GM12865 (cell line): ENCODE measurements at regions not wholly inside any gene's neighbourhood (a gene's known extent, or its start where the extent isn't known, plus 50 kb on each side); places are given as distances from the start of the nearest gene placed in this dataset.

Source experiments
- DNase-seq: peaks from one replicate; pipeline ENCODE4 v3.0.0; 2010; ENCODE audit warnings: low read depth
- H3K4me3 ChIP-seq: 2 replicates; pipeline ENCODE4 v1.5.1; 2011; ENCODE audit warnings: mild to moderate bottlenecking, low read depth, low read length, control low read depth
- CTCF ChIP-seq: IDR thresholded peaks from 2 replicates; pipeline ENCODE4 v1.5.1; 2011; ENCODE audit warnings: low read length, control low read depth, low read depth, inconsistent platforms; ENCODE audit not compliant: insufficient read depth; ENCODE audit errors: missing control alignments

- no peak for TF ChIP-seq CTCF
- no peak for DNase-seq
- no peak overlapping the region for H3K4me3 ChIP-seq
These were observed 299.9 kb upstream of the SALL3 start for GRCh38 chr18:78679613-78680260.

- no peak overlapping the region for H3K4me3 ChIP-seq
- no peak for TF ChIP-seq CTCF
- DNase-seq, result no peak
These were observed 298.2 kb upstream of the SALL3 start for GRCh38 chr18:78681396-78681795.

GRCh38 chr18:78681934-78682333 is 297.7 kb upstream of the SALL3 start:
- no peak overlapping the region for H3K4me3 ChIP-seq
- TF ChIP-seq CTCF, result no peak
- no peak for DNase-seq

- no peak for TF ChIP-seq CTCF
- no peak overlapping the region for H3K4me3 ChIP-seq
- no peak for DNase-seq
These were observed 296.9 kb upstream of the SALL3 start for GRCh38 chr18:78682716-78683115.

- no peak for TF ChIP-seq CTCF
- DNase-seq, result no peak
- no peak overlapping the region for H3K4me3 ChIP-seq
These were observed 296.2 kb upstream of the SALL3 start for GRCh38 chr18:78683191-78684010.

GRCh38 chr18:78685250-78685979 is 294.2 kb upstream of the SALL3 start:
- DNase-seq, result no peak
- no peak for TF ChIP-seq CTCF
- no peak overlapping the region for H3K4me3 ChIP-seq
